ENCODE measurements at regions not wholly inside any gene's neighbourhood (a gene's known extent, or its start where the extent isn't known, plus 50 kb on each side); places are given as distances from the start of the nearest gene placed in this dataset.

- TF ChIP-seq CTCF (IDR thresholded peaks at IDR 0.05) (no peak), POLR2A (IDR thresholded peaks at IDR 0.05) (no peak)
Measured at GRCh38 chr13:76812206-76812897, 73.9 kb downstream of the KCTD12 start.
